ENCODE measurements at regions not wholly inside any gene's neighbourhood (a gene's known extent, or its start where the extent isn't known, plus 50 kb on each side); places are given as distances from the start of the nearest gene placed in this dataset.

DNA sequence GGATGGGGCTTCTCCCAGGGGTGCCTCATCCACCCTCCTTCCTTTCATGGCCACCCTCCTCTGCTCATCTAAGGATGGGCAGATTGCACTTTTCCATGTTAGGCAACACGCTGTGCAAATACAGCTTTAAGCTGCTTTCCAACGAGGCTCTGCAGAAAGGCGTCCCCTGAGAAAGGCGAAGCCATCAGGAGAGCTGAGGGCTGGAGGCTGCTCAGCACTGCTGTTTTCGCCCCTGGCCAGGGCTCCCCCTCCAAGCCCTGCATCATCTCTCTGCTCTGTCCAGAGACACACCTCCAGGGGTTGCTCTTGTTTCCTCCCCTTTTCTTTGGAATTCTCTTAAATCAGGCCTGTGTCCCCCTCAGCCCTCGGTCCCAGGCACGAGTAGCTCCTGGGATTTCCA lies 526.1 kb downstream of the CDH26 start:
- Histone ChIP-seq H3K14ac (ENCODE audit: insufficient read length) (no peak overlapping the region), H4K5ac (ENCODE audit: insufficient read length, low read depth, low read length) (no peak overlapping the region), H3K23me2 (ENCODE audit: low read depth, low read length) (no peaks in the 10 kb centered on the region), H3K9ac (replicated peaks in 1 of 4; ENCODE audit: extremely low read depth in 1 of 4, low read depth in 3 of 4, low read length in 3 of 4) (no peak overlapping the region), H2BK15ac (ENCODE audit: low read length) (no peak overlapping the region), H2AK5ac (ENCODE audit: low read depth, low read length) (no peak overlapping the region), H3K27ac (ENCODE audit: low read depth, low read length) (no peak overlapping the region), H3K36me3 (ENCODE audit: control insufficient read depth in 2 of 4, insufficient read depth in 4 of 4, low read length in 3 of 4) (no peaks in the 10 kb centered on the region), H3K18ac (ENCODE audit: extremely low read depth, low read length) (no peak overlapping the region), H2BK120ac (replicated peaks; ENCODE audit: low read depth, low read length) (no peak overlapping the region), H3K23ac (ENCODE audit: insufficient read length) (no peak overlapping the region), H3K56ac (replicated peaks; ENCODE audit: insufficient read length, low read depth, low read length) (no peak overlapping the region), H2AFZ (ENCODE audit: low read length) (no peak overlapping the region), H2BK20ac (ENCODE audit: low read length) (no peak overlapping the region), H2BK5ac (ENCODE audit: low read depth, low read length) (no peak overlapping the region), H3K79me1 (ENCODE audit: low read depth, low read length) (no peaks in the 10 kb centered on the region), H3K4ac (replicated peaks; ENCODE audit: insufficient read length, low read depth, low read length) (no peak overlapping the region), H3K4me1 (replicated peaks in 1 of 4; ENCODE audit: control insufficient read depth in 3 of 4, insufficient read depth in 4 of 4, low read length in 3 of 4) (no peaks in the 10 kb centered on the region; a peak in 1 of 7 replicates), H2BK12ac (ENCODE audit: low read depth, low read length) (no peak overlapping the region), H3K4me3 (ENCODE audit: extremely low read depth in 1 of 4, insufficient read depth in 2 of 4, low read depth in 3 of 4, low read length in 4 of 4) (no peak overlapping the region), H3K4me2 (ENCODE audit: insufficient read depth in 1 of 2, low read depth in 2 of 2, low read length in 2 of 2) (no peak overlapping the region), H4K91ac (replicated peaks; ENCODE audit: insufficient read length, low read length) (no peak overlapping the region), H3K27me3 (replicated peaks in 1 of 4; ENCODE audit: control insufficient read depth in 3 of 4, extremely low read depth in 1 of 4, insufficient read depth in 3 of 4, low read length in 3 of 4) (peaks cover 0 to 4% (median 0%) of the 10 kb centered on the region in 4 experiments; a peak in 2 of 7 replicates), H3K9me3 (ENCODE audit: insufficient read depth in 2 of 2, low read depth in 1 of 2, low read length in 1 of 2) (no peaks in the 10 kb centered on the region), H4K8ac (ENCODE audit: extremely low read depth, insufficient read depth, low read length) (no peak overlapping the region; the same call in 1 of the 2 replicates), H4K20me1 (replicated peaks in 1 of 2; ENCODE audit: control insufficient read depth in 1 of 2, insufficient read depth in 2 of 2, low read length in 2 of 2) (no peaks in the 10 kb centered on the region), H3K79me2 (ENCODE audit: control insufficient read depth in 1 of 2, insufficient read depth in 2 of 2, low read length in 2 of 2) (no peaks in the 10 kb centered on the region)
- TF ChIP-seq SRF (IDR thresholded peaks at IDR 0.05; ENCODE audit: low read depth, low read length) = no peak
- no peak for TF ChIP-seq GABPA (IDR thresholded peaks at IDR 0.05; ENCODE audit: borderline replicate concordance, insufficient read depth, low read length)
- TF ChIP-seq RFX5 (IDR thresholded peaks at IDR 0.05; ENCODE audit: borderline replicate concordance, low read depth, low read length) = no peak
- no peak for TF ChIP-seq SAP30 (IDR thresholded peaks at IDR 0.05; ENCODE audit: insufficient read depth, insufficient replicate concordance, low read length)
- TF ChIP-seq JUN (IDR thresholded peaks at IDR 0.05; ENCODE audit: low read depth, low read length) = no peak
- TF ChIP-seq CTBP2 (IDR thresholded peaks at IDR 0.05; ENCODE audit: borderline replicate concordance, insufficient read depth, insufficient read length, low read length) = no peak
- TF ChIP-seq HDAC6 (IDR thresholded peaks at IDR 0.05; ENCODE audit: low read depth, low read length) = no peak
- TF ChIP-seq KDM1A (IDR thresholded peaks at IDR 0.05; ENCODE audit: borderline replicate concordance, low read length) = no peak
- no peak for TF ChIP-seq KDM5A (IDR thresholded peaks at IDR 0.05; ENCODE audit: low read length)
- TF ChIP-seq CBX5 (IDR thresholded peaks at IDR 0.05; ENCODE audit: low read depth, low read length) = no peak
- WGBS, 2 experiments (ENCODE audit: extremely low coverage in 1 of 2, insufficient coverage in 1 of 2, insufficient read length in 1 of 2, insufficient replicate concordance in 2 of 2, low coverage in 1 of 2, low lambda C conversion rate in 2 of 2, missing lambda C conversion rate in 1 of 2) = 88% methylated on average over 7 of the region's 7 CpGs; no CpG with 5 or more reads in 1 of the 2 experiments
- ChIA-PET POLR2A (ENCODE audit: partially characterized antibody) (no interaction called here), CTCF (ENCODE audit: partially characterized antibody) (interaction anchor here (0.7 kb wide), 1 partner anchor 186 kb away, joined by 3 read pairs; no protein-coding TSS in a partner anchor)
- DNase-seq (ENCODE audit: low read depth in 1 of 2, low spot score in 2 of 2) (no peak), FAIRE-seq (no peak)

All from H1 (cell line).